GM19468 (cell line): ENCODE measurements at regions not wholly inside any gene's neighbourhood (a gene's known extent, or its start where the extent isn't known, plus 50 kb on each side); places are given as distances from the start of the nearest gene placed in this dataset.

Experiments
- ATAC-seq: cut with Tn5 transposase; IDR thresholded peaks from one replicate; pipeline ENCODE4 v1.9.1; 2021; ENCODE audit warnings: mild to moderate bottlenecking, moderate library complexity, moderate number of reproducible peaks; ENCODE audit not compliant: unreplicated experiment; ENCODE audit errors: extremely low read depth

DNA sequence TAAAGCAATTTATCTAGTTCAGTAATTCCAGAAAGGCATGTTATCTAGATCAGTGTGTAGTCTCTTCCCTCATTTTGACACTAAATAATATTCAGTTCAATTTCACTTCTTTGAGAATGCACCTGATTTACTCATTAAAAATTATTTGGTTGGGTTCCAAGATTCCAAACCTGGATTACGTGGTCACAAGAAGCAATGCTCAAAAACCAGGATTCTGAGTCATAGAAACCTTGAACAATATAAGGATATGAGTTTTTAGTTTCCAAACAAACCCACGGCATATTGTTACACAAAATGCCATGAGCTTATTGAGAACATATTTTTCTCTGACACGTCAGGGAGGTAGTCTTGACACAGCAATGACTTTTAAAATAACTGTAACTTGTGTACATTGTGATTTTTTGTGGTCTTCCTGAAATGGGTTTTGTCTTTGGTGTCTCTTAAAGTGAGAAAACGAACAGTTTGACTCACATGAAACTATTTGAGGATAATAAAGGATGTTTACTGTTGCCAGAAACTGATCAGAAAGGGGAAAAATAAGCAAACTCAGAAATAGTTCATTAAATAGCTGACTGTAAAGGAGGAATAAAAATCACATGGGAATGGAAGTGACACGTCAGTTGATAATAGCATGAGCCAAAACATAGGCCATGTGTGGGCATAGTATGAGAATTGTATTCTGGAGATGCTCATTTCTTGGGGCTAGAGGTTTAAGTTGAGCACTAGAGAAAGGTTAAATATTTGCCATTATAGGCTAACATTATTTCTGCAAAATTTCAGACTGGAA is 617.7 kb upstream of the CDH2 start:
- ATAC-seq: no peak

DNA sequence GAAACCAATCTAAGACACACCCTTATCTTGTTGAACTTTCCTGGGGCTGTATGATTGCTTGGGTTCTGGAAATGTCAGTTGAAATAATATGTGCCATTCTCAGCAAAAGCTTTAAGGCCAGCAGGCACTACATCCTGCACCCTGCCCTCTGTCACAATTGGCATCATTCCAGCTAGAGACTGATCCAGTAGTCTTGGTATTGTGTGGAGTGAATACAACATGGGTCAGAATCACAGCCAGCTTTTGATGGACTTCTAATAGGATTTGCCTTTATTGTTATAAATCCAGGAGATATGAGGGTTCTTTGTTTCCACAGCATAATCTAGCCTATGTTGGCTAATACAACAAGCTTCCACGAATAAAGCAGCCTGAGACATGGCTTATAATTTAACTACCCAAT is 617.0 kb upstream of the CDH2 start:
- no peak for ATAC-seq

DNA sequence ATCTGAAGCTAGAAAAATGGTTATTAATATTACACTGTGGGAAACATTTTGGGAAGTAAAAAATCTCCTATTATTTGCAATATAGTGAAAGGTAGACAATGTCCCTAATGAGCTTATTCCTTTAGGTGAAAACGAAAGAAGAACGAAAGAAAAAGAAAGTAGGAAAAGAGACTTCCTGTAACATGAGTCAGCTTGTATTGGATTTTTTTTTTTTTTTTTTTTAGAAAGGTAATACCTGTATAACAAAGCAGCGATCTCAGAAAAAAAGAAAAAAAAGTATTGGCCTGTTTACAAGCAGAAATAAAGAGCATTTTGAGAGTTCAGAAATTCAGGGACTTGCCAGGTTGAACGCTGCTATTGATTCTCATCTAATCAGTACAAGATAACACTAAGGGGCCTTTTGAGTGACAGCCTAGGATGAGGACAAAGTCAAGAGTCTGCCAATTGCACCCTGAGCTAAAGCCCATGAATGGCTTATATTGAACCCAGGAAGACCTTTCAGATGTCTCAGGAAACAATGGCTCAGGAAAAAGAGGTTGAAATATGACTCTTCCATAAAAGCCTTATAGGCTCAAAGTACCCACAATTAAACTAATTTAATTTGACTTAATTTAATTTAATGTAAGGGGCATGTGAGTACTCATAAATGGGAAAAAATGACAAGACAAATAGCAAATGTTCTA is 615.6 kb upstream of the CDH2 start:
- ATAC-seq: no peak

GRCh38 chr18:28791101-28791500 is 614.2 kb upstream of the CDH2 start:
- ATAC-seq: no peak

DNA sequence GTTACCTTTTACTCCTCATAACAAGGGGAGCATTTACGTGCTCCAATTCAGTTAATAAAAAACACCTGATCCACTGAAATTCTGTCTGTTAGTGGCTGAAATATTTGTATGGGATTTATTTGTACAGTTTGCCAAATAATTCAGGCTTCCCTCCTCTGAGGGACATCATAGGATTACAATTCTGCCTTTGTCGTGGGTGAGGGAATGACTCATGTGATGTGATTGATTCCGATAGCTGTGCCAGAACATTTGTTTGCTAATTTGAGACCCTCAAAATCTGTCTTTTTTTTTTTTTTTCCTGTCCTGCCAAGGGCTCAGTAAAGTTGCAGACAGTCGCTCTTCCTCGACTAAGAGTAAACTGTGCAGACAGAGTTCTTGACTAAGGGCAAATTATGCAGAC is 612.6 kb upstream of the CDH2 start:
- no peak for ATAC-seq

DNA sequence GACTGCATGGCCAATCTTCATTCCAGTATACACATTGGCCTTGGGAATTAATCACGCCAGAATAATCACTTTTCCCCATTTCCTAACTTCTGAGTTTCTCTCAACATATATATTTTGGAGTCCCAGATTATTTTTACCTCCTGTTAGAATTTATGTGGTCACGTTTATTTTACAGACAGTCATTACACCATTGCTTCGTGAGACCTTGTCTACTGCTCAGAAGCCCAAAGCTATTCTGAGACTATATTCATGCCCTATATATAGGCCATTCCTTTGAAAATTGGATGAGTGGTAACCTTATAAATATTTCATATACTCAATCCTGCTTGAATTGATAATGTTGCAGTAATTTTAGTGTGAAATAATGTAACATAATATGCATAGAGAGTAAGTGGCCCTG is 610.0 kb upstream of the CDH2 start:
- no peak for ATAC-seq

- ATAC-seq: no peak
Measured at GRCh38 chr18:28781616-28782362, 604.9 kb upstream of the CDH2 start.

DNA sequence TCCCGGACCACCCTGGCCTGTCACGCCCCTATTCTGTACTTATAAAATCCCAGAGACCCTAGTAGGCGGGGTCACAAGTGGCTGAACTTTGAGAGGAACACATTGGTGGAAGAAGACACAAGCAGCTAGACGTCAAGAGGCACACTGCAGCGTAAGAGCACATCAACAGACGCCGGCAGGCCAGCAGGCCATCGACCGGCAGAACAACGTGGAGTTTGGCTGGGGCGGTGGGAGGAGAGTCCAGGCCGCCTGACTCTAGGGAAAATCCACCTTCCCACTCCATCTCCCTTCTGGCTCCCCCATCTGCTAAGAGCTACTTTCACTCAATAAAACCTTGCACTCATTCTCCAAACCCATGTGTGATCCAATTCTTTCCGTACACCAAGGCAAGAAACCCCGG is 601.8 kb upstream of the CDH2 start:
- ATAC-seq: no peak

DNA sequence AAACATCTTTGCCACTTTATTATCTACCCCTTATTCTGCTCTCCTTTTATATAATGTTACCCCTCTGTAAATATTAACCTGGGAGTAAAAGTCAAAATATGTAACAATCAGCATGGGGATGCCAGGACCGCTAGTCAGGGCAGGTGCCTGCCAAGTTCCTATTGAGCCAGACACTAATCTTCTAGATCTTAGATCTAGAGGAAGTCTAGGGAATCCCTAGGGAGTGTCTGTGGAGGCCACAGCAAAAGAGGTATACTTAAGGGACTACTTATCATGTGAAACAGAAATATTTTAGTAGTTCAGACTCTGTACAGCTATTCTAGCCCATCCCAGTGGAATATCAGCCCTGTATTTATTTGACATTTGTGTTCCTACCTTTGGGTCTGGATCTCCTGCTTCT is 600.8 kb upstream of the CDH2 start:
- ATAC-seq: no peak

- ATAC-seq: no peak
Measured at GRCh38 chr18:28771849-28772248, 594.9 kb upstream of the CDH2 start.

DNA sequence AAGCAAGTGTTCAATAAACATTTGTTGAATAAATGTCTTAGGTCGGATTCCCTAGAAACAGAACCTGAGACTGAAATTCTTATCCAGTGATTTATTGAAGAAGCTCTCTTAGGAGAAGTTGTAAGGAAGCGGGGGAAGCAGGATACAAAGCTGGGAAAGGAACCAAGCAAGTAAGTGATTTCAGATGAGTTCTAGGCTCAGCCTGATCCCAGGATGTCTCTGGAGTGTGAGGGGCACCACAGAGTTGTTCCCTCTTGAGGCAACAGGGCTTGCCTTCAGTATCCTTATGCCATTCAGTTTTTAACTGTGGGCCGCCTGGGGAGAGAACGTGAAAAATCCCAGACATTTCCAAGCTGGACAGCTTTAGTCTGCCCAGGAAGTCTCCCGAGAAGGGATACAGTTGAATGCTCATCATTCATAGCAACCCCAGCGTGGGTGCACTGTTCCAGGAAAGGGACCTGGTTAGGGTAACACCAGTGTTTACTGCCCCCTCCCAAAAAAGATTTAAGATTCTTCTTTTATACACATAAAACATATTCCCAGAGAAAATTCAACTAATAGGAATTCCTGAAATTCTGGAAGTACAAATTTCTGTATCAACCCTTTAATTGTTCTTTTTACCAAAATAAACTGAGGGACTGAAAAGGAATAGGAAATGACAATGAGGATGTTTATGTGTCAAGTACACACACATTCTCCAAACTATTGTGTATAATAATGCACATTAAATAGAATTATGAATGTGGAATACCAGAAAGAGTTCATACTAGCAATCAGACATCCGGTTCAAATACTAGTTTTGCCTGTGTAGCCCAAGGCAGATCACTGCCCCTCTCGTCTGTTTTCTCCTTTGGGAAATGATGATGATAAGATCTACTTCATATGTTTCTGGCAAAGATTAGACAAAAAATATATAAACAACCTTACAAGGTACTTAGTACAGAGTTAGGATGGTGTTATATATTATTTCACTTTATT is 592.1 kb upstream of the CDH2 start:
- no peak for ATAC-seq

DNA sequence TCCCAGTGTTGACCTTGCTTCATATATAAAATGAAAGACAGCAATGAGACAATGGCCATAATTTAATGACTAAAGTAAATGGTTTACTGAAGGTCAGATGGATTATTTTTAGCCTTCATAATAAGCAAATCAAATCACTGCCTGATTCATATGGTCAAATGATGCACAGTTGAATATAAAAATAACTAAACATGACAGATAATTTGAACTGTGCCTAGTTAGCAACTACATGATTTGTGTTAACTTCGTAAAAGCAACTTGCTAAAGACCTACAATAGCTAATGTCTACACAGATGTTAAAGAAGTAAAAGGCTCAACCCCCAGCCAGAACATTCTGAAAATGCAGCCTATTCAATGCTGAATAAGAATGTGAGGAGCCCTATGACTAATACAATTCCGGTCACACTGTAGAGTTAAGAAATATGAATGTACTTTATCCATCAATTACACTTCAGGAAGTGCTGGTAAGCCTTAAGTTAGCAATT is 590.8 kb upstream of the CDH2 start:
- no peak for ATAC-seq

- ATAC-seq: no peak
Measured at GRCh38 chr18:28767201-28767600, 590.3 kb upstream of the CDH2 start.

DNA sequence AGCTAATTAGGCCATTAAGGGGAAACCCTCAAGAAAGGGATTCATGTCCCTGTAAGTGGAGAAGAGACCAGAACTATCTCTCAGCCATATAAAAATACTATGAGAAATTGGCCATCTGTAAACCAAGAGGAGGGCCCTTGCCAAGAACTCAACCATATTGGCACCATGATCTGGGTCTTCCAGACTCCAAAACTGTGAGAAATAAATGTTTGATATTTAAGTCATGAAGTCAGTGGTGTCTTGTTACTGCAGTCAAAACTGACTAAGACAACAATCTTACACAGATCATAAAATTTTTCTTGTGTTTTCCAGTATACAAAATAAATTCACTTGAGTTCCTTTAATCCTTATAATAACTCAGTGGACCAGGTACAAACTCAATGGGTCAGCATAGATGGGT is 589.8 kb upstream of the CDH2 start:
- ATAC-seq: no peak

DNA sequence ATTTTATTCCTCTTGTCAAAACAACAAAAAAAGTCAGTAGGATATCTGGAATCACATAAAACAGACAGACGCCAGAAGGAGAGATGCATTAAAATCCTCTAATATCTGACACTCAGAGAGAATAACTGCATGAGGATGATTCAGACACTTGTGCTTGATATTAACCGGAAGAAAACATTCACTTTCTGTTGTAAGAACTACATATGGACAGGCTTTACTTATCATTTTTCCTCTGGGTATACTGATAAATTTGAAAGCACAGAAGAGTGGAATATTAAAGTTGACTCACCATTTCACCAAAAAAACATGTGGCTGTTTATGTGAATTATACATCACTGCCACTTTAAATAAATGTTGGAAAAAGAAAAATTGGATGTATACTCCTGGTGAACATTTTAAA is 589.1 kb upstream of the CDH2 start:
- ATAC-seq: no peak

DNA sequence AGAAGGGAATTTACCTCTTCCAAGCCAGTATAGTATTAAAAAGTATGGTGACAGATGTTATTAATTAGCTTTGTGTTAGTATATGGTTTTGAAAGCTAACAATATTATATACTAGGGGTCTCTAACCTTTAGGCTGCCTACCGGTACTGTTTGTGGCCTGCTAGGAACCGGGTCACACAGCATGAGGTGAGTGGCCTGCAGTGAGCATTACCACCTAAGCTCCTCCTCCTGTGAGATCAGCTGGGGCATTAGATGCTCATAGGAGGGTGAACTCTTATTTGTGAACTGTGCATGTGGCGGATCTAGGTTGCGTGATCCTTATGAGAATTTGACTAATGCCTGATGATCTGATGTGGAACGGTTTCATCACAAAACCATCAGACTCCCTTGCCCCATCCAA is 583.4 kb upstream of the CDH2 start:
- no peak for ATAC-seq

- no peak for ATAC-seq
Measured at GRCh38 chr18:28757466-28758008, 580.6 kb upstream of the CDH2 start.

DNA sequence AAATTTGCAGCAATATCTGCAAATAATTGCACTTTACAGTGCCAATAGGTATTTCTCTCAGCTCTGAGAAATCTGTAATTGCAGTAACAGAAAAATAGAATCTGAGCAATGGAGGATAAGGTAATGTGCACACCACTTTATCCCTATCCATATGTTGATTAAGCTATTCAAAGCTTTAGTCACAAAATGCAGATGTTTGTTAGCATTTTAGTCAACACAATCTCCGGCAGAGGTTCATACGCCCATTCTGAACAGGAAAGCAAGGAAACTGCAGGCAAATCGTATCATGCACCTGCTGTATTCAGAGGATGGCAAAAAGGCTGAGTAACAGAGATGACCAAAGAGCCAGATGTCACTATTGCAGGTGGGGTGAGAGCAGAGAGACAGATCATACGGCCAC is 566.2 kb upstream of the CDH2 start:
- no peak for ATAC-seq

DNA sequence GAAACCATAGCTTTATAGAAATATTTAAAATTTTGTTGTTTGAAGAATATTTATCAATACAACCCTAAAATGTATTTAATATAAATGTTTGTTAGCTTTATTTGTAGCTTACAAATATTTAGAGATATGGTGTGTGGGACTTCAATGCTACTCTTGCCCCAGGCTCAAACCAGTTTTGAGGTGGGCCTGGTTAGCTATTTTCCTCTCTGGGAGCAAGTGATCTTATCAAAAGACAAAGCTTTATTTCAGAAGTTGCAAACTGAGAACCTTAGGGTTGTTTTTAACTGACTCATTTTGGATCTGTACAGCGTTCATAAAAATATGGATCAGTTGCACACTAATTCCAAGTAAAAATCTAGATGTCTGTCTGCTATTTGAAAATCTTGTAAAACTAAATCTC is 563.6 kb upstream of the CDH2 start:
- ATAC-seq: no peak

- no peak for ATAC-seq
Measured at GRCh38 chr18:28736951-28737350, 560.0 kb upstream of the CDH2 start.
